GM18505 (cell line): ENCODE measurements at regions not wholly inside any gene's neighbourhood (a gene's known extent, or its start where the extent isn't known, plus 50 kb on each side); places are given as distances from the start of the nearest gene placed in this dataset.
"Not testable (repeated sequence)": the region's sequence is repeated elsewhere in the genome, so short reads cannot be mapped to it uniquely, and the experiment has no call there.

Experiments
- ATAC-seq: cut with Tn5 transposase; IDR thresholded peaks from one replicate; pipeline ENCODE4 v1.9.1; 2021; ENCODE audit not compliant: unreplicated experiment
- POLR2A ChIP-seq: IDR thresholded peaks from 4 replicates; pipeline ENCODE4 v1.6.1; 2011; ENCODE audit warnings: borderline replicate concordance; ENCODE audit not compliant: insufficient read depth, insufficient read length; ENCODE audit errors: extremely low read depth

DNA sequence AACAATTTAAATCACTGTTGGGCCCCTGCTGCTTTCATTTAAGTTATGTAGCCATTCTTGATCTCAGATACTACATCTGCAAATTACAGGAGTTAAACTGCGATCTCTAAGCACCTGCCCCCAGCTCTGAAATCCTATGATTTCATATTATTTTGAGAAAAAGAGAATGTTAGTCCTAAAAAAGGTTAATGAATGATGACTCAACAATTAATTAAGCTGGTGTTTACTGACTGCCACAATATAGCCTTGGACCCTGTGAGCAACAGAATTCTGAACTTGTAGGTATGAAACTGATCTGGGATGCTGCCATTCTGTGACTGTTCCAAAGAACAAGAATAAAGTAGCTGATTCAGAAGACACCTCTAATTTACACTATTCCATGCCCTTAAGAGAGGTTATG is 124.4 kb upstream of the FBXL7 start:
- no peak for TF ChIP-seq POLR2A
- no peak for ATAC-seq

GRCh38 chr5:15374886-15375285 is 125.1 kb upstream of the FBXL7 start:
- no peak for ATAC-seq
- no peak for TF ChIP-seq POLR2A

GRCh38 chr5:15373151-15373550 is 126.8 kb upstream of the FBXL7 start:
- no peak for TF ChIP-seq POLR2A
- ATAC-seq, result no peak

DNA sequence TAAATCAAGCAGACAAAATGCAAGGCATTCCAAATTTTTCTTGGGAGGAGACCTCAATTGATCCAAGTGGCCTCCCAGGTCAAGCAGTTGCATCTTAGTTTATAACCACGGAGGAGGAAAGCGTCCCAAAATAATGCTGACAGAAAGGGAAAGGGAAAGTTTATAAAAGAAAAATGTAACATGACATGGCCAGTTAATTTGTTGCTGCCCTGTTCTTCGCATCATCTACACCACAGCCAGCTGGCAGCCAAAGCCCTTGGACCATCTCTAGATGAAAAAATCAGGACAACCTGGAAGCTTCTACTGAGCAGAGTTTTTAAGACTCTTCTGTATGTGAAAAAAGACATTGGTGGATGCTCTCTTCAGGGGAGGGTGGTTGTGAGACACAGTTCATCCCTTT is 128.8 kb upstream of the FBXL7 start:
- ATAC-seq, result no peak
- no peak for TF ChIP-seq POLR2A

- TF ChIP-seq POLR2A, result no peak
- no peak for ATAC-seq
Observed at GRCh38 chr5:15368835-15369234, 131.1 kb upstream of the FBXL7 start.

DNA sequence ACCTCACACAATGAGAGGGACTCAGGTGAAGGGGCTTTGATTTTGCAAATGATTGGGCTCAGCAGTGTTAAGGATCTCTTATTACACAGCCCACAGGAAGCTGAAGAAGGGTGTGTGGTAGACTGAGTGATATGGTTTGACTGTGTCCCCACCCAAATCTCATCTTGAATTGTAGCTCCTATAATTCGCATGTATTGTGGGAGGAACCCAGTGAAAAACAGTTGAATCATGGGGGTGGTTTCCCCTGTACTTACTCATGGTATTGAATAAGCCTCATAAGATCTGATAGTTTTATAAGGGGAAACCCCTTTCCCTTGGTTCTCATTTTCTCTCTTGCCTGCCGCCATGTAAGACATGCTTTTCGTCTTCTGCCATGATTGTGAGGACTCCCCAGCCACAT is 132.5 kb upstream of the FBXL7 start:
- no peak for ATAC-seq
- TF ChIP-seq POLR2A, result no peak

DNA sequence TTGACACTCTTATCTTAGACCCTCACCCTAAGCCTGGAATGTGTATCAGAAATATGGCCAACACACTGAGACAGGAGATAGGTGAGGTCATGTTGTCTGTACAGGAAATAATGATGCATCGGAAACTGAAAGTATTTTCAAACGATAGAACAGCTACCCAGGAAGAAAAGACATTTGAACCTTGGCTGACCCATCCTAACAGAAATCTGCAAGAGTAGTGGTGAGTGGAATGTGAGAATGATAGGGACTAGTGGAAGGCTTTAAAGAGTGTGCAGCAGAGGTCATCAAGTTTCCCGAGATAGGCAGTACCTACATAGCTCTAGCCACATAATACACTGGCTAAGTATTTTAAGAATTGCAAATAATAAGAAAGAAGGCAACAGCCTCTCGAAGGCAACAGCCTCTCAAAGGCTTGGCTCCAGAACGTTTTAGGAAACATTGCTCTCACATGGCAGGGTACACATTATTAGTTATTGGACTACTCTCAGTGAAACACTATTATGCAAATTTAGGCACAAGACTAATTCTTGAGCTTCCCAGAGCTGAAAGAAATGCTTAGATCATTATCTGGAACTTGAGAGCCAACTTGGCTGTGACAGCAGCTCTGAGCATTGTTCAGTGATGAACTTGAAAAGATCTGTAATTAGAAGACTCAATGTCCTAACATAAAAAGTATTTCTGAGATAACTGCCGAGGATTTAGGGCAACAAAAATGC is 133.1 kb upstream of the FBXL7 start:
- no peak for ATAC-seq

GRCh38 chr5:15365070-15365469 is 134.9 kb upstream of the FBXL7 start:
- no peak for TF ChIP-seq POLR2A
- no peak for ATAC-seq

More for the DNA sequence above, 133.1 kb upstream of the FBXL7 start:
- TF ChIP-seq POLR2A, result no peak

GRCh38 chr5:15363601-15364000 is 136.4 kb upstream of the FBXL7 start:
- no peak for TF ChIP-seq POLR2A
- ATAC-seq, result no peak

- not testable (repeated sequence) for ATAC-seq
Observed at GRCh38 chr5:15357092-15357453, 142.9 kb upstream of the FBXL7 start.

GRCh38 chr5:15356308-15357091 is 143.5 kb upstream of the FBXL7 start:
- not testable (repeated sequence) for ATAC-seq

DNA sequence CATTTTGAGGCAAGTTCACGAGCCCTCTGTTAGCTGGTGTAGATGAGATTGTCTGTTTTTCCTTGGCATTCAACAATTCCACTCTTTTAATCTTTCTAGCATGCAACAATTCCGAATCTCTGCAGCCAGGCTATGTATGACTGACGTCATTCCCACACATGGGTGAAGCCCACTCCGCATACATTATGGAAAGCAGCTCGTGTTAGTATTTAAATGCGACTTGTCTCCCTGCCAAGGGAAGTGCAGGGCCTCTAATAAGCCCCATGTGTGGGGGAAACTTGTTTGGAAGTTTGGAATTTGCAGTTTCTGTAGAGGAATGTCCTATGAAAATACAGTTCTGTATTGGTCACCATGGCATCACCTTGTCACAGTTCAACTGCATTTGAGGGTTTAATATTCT is 146.0 kb upstream of the FBXL7 start:
- no peak for TF ChIP-seq POLR2A
- ATAC-seq, result no peak

DNA sequence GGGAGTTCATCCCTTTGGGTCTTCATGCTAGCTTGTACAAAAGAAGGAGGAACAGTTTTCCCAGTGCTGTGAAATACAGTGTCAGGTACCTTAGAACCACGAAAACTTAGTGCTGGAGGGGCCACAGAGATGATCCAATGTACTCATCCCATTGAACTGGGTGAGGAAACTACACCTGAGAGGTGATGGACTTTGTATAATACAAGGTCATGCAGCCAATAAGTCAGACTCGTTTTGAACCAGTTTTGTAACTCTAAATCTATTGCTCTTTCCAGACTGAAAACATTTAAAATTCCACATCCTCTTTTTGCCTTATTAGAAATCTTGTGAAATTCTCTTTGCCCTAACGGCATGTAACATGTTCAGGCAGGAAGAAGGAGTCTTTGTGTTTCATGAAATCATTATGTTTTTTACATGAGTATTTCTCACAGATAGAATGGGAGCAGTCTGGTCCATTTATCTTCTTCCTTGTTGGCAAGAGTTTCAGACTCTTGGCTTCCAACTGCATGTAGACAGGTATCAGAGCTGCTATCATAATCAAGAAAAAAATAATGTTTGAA is 146.8 kb upstream of the FBXL7 start:
- ATAC-seq, result no peak
- TF ChIP-seq POLR2A, result no peak

DNA sequence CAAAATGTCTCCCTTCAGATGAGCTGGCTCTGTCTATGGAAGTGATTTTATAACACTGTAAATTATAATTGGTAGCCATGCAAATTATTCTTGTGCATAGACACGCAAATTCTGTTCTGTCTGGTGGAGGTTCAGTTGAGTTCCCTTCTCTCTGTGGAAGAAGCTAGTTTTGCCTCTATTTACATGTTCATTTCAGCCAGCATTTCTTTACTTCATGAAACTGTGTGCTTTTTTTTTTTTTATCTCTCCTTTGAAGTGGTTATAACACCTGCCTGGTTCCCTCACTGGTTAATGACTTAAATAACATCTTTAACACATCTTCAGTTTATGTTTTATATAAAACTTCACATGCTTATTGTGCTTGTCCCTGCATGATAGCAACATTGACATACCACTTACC is 149.4 kb upstream of the FBXL7 start:
- no peak for TF ChIP-seq POLR2A
- ATAC-seq, result no peak

DNA sequence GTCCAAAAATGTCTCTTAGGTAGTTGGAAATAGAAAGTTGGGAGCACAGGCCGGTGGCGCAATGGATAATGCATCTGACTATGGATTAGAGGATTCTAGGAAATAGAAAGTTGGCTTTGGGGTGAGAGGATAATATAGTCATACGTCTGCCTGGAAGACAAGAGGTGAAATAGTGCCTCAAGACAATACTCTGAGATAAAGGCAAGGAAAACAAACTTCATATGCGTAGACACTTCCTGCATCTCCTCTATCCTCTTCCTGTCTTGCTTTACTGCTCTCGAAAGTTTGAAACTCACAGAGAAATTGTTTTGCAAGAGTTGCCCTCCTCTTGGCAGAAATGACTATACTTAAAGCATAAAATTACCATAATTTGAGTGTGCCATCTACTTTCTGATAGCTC is 153.2 kb upstream of the FBXL7 start:
- TF ChIP-seq POLR2A, result no peak
- ATAC-seq, result no peak

- no peak for TF ChIP-seq POLR2A
- no peak for ATAC-seq
Observed at GRCh38 chr5:15344954-15345353, 155.0 kb upstream of the FBXL7 start.
